ENCODE measurements at regions not wholly inside any gene's neighbourhood (a gene's known extent, or its start where the extent isn't known, plus 50 kb on each side); places are given as distances from the start of the nearest gene placed in this dataset.

- DNase-seq: no peak
These were observed 116.3 kb downstream of the EFNB1 start for GRCh38 chrX:68945081-68945602.

- DNase-seq: no peak
These were observed 115.4 kb downstream of the EFNB1 start for GRCh38 chrX:68944211-68944610.

DNA sequence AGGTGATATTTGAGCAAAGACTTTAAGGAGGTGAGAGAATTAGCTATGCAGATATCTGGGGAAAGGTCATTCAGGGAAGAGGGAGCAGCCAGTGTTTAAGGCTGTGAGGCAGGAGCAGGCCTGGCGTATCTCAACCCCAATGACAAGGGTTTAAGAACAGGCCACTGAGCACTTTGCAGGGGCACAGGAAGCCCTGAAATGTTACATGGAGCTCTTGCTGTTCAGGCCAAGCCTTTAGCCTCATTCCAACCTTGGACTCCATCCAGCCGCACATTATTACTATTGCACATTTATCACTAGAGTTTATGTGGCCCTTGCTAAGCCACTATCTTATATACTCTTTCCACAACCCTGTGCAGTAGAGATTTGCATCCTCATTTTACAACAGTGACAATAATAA, 114.0 kb downstream of the EFNB1 start:
- DNase-seq: no peak

GRCh38 chrX:68942104-68942503, 113.3 kb downstream of the EFNB1 start:
- no peak for DNase-seq

DNA sequence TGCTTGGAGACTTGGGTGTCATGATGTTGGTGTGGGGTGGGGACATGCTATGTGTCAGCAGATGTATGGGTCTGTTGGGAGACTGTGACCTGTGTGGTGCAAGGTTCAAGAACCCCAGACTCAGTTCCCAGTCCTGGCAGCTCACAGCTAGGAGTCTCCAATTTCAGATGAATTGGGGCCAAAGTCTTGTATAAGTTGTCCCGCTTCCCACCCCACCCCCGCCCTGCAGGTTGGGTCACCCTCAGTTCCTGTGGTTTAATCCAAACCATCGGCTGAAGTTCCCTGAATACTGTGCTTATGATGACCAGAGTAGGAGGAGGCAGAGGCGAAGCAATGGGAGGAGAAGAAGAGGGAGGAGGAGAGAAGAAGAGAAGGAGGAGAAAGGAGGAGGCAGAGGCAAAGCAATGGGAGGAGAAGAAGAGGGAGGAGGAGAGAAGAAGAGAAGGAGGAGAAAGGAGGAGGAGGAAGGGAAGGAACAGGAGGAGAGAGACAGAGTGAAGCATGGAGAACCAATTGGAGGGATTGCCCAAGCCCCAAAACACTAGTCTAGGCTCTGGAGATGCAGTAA, 112.6 kb downstream of the EFNB1 start:
- DNase-seq: no peak

- no peak for DNase-seq
These were observed 111.8 kb downstream of the EFNB1 start for GRCh38 chrX:68940601-68941000.

DNA sequence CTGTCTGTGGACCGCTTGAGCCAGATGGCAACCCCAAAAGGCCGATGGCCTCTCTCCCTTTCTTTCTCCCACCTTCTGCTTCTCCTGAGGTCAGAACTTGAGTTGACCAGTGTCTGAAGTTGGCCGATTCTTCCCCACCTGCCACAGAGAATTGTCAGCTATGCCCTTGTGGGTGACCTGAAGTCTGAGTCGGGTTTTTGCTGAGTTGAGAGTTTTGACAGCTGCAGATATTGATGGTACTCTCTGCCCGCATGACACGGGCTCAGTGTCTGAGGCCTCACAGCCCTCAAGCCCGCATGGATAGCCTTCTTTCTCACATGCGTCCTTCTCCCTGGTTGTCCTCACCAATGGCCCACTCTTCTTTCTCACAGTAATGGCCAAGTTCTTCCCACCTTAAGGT, 111.0 kb downstream of the EFNB1 start:
- no peak for DNase-seq

GRCh38 chrX:68938244-68939004, 109.6 kb downstream of the EFNB1 start:
- DNase-seq: no peak

DNA sequence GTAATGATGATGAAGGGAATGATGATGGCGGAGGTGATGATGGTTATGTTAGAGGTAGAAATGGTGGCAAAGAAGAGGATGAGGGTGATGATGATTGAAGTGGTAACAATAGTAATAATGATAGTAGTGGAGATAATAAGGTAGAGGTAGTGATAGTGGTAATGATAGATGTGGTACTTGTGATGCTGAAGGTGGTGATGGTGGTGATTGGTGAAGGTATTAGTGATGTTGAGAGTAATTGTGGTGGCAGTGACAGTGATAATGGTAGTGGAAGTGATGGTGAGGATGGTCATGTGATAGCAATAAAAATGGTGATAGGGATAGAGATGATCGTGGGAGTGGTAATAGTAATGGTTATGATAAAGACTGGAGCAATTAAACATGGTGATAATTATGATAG, 108.8 kb downstream of the EFNB1 start:
- DNase-seq: no peak

DNA sequence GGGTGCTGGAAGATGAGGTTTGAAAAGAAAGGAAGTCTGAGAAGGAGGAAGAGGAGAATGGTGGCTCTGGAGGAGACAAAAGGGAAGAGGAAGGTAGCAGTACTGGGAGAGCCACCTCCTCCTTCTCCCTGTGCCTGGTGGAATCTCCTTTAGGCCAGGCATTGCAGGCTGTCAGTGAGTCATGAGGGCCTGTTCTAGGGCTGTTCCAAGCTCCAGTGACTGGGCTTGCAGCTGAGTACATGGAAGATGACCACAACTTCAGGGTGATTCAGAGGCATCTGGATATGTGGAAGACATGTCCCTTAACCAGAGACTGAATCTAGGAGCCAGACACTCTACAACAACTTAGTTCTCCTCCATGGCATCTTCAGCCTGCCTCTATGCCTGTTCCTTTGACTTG, 107.8 kb downstream of the EFNB1 start:
- no peak for DNase-seq

GRCh38 chrX:68936126-68936525, 107.3 kb downstream of the EFNB1 start:
- DNase-seq: no peak

DNA sequence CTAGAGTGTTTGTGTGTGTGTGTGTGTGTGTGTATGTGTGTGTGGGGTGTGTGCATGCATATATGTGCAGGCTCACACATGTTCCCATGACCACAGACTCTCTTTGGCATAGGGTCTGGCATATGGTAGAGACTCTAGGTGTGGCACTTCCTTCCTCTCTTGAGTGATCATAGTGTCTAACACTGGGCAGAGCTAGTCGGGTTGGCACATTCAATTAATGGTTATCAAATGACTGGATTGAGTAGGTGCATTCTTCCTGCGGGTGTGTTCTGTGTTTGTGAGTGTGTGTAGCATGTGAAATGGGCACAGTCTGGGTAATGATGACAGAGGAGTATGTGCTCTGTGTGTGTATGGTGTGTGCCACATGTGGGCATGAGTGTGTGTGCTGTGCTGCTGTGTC, 106.5 kb downstream of the EFNB1 start:
- DNase-seq: no peak

GRCh38 chrX:68934922-68935321, 106.1 kb downstream of the EFNB1 start:
- DNase-seq: no peak

DNA sequence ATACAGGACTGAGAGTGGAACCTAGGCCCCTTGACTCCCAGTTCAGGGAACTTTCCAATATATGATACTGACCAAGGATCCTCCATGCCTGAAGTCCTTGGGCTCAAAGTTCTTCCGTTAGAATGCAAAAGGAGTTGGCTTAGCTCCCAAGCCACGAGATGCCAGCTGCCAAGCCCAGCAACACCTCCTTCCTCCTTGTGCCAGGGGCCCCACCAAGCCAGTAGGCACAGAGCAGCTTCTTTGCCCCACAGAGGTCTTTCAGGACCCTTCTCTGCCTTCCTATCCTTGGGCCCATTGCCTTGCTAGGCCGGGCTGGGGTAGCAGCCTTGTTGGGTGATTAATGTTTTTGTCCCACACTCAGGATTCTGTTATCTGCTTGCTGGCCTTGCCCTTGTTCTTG, 105.6 kb downstream of the EFNB1 start:
- DNase-seq: no peak

- no peak for DNase-seq
These were observed 103.8 kb downstream of the EFNB1 start for GRCh38 chrX:68932611-68933010.

GRCh38 chrX:68931345-68931744, 102.5 kb downstream of the EFNB1 start:
- no peak for DNase-seq

- no peak for DNase-seq
These were observed 101.9 kb downstream of the EFNB1 start for GRCh38 chrX:68930542-68931317.

- no peak for DNase-seq
These were observed 100.7 kb downstream of the EFNB1 start for GRCh38 chrX:68929332-68930150.

DNA sequence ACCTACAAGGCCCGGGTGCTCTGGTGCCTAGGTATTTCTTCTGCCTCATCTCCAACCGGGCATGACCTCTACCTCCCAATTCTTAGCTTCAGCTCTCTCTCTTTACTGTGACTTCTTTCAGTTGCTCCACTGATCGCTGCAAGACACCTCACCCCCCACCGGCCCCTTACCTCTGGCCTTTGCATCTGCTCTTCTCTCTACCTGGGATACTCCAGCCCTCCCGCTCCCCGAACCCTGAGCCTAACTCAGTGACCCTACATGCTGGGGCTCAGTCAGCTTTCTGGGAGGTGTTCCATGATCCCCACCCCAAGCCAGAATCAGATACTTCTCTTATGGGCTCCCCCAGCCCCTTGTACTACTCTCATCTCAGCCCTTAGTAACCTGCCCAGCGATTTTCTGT, 99.6 kb downstream of the EFNB1 start:
- no peak for DNase-seq

- DNase-seq: no peak
These were observed 98.4 kb downstream of the EFNB1 start for GRCh38 chrX:68927178-68927577.

DNA sequence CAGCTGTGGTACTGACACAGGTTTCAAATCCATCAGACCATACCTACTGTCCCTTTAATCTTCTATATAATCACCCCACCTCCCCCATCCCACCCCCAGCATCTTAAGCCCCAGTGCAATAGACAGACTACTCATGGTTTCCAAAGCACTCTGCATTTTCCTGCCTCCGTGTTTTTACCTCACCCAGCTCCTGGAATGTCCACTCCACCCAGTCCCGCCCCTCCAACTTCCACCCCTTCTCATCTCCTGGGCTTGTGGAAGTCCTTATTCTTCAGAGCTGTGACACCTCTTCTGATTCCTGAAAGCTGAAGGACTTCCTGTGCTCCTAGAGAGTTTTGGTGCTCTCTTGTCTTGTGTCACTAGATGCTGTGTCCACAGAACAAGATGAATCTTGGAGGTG, 94.3 kb downstream of the EFNB1 start:
- DNase-seq: no peak

DNA sequence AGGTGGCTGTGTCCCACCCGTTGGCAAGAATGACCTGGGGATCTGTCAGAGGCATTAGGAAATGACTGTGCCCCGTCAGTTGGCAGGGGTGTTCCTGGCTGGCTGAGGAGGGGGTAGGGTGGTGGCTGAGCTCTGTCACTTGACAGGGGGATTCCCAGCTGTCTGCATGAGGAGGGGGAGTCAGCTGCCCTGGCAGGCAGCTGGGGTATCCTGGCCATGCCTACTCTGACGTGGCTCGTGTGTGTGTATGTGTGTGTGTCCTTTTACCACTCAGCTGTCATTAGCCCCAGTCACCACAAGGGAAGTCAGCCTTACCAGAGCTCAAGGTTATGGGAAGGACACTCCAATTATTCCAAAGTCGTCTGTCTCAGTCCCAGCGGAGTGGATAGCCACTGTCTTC, 93.2 kb downstream of the EFNB1 start:
- no peak for DNase-seq

- DNase-seq: no peak
These were observed 91.7 kb downstream of the EFNB1 start for GRCh38 chrX:68920561-68920960.
